Stimulated activated CD8-positive, alpha-beta memory T cell treated with anti-CD3 and anti-CD28 coated beads, Interleukin-15, amount 100 ng/mL, for 4 hours (primary cell): ENCODE measurements at regions not wholly inside any gene's neighbourhood (a gene's known extent, or its start where the extent isn't known, plus 50 kb on each side); places are given as distances from the start of the nearest gene placed in this dataset.

Source experiments
- DNase-seq, 2 donors: peaks; one replicate each; pipeline ENCODE4 v3.0.0-alpha.2; 2020; ENCODE audit warnings: low read depth in 2 of 2

DNA sequence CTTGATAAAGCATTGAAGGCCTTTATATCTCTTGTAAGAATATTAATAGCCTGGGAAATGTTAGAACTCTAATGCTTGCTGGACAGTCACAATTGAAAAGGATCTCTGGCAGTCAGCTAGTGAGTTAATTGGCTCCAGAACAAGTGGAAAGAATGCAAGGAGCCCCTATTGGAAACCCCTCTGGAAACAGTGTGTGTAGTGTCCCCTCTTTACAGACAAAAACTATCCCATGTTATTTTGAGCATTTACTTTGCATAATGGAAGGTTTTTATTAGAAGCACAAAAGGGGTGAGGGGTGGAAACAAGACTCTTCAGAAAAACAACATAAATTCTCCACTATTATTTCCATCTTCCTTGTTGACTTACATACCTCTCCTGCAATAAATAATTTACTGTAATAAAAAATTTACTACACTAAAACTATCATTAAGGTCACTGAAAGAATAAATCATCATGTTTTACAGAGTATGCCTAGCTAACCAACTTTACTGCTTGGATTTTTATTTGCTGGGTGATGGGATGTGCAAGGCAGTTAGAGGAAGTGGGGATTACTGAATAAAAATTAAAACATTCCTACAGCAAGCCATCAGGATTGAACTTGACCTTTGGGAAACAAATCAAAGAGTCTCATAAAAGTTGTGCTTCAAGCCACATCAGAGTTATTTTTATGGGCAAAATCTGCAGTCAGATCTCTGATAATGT lies 610.4 kb downstream of the TBC1D4 start:
- no peak for DNase-seq

DNA sequence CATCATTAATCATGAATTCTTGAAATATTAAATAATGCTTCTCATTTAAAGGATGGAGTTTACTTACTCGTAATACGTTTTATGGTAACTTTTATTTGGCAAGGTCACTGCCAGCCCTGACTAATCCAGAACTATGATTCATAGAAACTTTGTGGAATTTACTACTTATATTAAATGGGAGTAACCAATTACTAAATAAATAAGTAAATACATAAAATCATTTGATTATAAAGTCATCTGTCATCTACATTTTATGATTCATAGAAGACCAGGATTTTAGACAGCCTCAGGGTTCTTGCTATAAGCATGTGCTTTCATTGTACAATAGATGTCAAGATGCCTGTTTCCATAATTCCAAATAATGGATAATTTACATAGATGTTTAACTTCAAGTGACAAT lies 611.1 kb downstream of the TBC1D4 start:
- no peak for DNase-seq

DNA sequence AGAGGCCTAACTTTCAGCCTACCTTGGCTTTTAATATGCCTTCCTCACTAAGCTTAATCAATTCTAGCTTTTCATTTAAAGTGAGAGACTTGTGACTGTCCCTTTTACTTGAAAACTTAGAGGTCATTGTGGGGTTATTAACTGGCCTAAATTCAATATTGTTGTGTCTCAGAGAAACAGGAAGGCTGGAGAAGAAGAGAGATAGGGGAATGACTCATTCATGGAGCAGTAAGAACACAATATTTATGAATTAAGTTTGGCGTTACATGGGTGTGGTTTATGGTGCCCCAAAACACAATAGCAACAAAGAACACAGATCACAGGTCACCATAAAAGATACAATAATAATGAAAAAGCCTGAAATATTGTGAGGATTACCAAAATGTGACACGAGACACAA lies 612.1 kb downstream of the TBC1D4 start:
- no peak for DNase-seq

DNA sequence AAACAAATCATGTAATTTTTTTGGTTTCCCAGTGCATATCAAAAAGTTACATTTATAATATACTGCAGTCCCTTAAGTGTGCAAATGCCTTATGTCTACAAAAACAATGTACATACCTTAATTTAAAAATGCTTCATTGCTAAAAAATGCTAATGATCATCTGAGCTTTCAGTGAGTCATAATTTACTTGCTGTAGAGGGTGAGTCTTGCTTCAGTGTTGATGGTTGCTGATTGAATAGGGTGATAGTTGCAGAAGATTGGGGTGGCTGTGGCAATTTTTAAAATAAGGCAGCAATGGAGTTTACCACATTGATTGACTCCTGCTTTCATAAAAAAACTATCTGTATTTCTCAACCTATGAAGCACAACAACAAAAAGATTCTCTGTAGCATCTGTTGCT lies 613.9 kb downstream of the TBC1D4 start:
- DNase-seq = no peak

DNA sequence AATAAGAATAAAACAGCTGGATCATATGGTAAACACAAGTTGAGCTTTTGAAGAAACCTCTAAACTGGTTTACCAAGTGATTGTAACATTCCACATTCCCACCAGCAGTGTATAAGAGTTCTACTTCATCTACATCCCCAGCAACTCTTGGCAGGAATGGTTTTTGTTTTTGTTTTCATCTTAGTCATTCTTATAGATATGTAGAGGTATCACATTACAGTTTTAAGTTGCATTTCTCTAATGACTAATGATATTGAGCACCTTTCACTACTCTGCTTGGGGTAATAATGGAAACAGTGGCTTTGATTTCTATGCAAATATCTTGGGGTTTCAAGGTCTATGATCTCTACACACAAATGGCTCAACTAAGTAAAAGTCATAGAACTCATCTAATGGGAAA lies 614.5 kb downstream of the TBC1D4 start:
- DNase-seq = no peak

DNA sequence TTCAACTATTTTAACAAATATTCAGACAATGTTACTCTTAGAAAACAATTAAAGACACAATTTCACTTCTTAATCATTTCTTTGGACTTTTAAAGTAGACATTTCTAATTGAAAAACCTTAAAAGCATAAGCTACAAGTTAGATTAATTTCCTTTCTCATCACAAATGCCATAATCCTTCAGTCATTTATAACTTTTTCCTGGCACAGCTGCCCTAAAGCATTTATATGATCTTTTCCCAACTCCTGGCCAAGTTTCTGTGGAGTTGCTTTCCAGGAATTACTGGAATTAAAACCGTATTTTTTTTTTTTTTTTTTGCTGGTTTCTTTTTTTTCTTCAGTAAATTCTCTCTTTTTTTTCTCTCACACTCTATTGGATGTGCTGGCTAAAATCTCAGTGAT lies 615.9 kb downstream of the TBC1D4 start:
- DNase-seq = no peak

DNA sequence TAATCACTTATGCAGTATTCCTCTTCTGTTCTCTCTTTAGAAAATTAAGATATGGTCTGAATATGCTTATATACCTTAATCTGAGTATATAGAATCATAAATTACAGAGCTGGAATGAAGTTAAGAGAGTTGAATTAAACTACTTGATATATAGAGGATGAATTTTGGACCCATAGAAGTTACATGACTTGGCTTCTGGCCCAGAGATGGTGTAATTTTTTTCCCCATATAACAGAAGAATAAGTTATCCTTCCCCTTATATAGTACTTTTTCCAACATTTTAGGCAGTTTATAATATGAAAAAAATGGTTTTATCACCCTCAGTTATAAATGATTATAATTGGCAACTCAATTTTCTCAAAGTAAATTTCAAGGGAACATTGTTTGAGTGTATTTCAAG lies 616.3 kb downstream of the TBC1D4 start:
- no peak for DNase-seq

DNA sequence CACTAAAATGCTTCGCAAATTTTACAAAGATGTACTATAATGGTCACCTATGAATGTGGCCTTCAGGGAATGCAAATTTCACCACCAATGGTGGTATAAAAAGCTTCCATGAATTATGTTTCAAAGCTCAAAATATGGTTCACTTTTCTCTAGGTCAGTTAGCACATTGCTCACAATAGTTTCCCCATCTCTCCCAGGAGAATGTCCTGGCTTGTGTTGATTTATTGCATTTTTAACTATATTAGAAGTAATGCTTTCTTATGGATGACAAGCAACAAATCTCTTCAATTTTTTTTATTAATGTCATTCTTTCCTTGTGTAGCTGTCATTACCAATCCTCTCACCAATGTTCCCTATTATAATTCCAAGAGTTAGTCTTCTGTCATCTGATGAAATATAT lies 621.2 kb downstream of the TBC1D4 start:
- no peak for DNase-seq

DNA sequence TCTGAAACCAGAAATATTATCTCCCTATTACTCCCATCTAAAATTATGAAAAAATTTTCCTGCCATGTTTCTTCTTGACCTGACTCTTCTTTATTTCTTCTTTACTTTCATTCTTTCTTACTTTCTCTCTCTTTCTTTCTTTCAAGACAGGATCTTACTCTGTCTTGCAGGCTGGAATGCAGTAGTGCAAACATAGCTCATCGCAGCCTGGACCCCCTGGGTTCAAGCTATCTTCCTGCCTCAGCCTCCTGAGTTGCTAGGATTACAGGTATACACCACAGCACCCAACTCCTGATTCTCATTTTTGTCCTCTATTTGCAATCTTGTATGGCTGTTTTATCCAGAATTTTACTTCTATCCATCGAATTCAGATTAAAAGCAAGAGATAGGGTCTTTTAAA lies 631.1 kb downstream of the TBC1D4 start:
- DNase-seq = no peak

DNA sequence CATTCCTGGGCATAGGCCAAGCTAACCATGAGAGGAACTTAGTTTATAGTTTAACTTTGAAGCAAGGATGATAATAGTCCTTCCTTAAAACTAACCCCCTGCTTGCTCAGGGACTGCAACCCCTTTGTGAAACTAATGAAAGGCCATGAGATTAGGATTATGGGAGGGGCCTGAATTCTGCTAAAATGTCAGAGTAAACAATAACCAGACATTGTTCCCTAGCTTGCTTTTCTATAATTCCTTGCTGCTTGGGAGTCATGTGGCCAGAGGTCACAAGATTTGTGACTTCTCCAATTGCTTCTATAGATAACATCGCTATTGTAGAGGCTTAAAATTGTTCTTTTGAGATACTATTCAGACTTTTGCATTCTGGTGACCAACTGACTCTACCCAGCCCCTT lies 634.0 kb downstream of the TBC1D4 start:
- DNase-seq = no peak

DNA sequence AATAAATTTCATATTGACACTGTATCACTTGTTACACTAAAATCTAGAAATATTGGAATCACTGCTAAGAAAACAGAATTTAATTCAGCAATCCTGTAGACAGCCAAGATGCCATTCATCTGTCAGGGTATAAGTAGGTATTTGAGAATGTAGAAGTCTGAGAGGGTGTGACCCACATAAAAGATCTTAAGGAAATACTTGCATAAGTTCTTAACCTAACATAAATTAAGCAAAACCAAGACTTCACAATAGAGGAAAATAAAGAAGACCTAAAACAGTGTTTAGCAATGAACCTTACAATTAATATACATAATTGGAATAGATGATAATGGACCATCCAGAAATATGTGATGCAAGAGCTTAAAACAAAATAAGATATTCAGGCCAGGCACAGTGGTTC lies 636.2 kb downstream of the TBC1D4 start:
- DNase-seq = no peak

DNA sequence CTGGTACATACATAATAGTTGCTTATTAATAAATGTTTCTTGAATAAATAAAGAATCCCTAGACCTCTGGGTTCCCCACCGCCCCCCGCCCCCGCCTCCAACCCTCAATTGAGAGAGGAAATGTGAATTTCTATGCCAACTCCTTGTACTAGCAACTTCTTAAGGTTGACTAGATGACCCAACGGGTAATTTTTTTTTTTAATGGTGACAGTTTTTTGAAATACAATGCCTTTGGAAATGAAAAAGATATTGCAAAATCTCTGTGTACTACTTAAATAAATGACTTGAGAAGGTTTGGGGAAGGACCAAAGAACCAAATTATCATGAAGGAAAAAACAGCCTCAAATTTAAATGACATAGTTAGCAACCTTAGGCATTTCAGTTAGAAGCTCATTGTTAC lies 640.3 kb downstream of the TBC1D4 start:
- no peak for DNase-seq

DNA sequence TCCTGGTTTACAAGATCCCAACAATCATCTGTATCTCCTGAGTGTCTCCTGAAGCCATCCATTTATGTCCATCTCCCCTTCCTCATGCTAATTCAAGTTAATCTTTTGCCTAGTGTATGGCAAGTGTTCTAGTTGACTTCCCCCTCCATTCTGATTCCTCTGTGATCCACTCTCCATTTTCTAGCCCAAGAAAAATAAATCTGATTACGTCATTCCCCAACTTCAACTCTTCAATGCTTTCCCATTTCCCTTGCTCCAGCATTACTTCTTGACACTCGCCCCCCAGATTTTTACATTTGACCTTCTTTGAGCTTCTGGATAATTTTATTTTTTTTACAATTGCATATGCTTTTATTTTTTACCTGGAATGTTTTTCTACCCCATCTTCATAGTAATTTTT lies 640.8 kb downstream of the TBC1D4 start:
- no peak for DNase-seq

DNA sequence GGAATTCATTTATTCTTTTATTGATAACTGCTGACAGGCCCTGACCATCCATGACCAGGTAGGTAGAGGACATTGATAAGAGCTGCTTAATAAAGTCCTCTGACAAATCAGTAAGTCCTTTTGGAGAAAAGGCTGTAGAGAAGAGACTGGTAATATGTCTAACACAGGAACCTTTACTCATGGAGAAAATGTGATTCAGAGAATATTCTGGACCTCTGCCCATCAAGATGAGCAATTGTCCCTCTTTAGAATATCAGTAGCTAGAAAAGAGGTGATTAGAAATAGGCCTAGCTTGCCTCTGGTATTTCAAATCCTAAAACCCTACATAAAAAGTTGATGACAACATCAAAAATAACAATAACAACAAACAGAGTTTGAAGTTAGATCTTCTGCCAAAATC lies 642.3 kb downstream of the TBC1D4 start:
- no peak for DNase-seq

DNA sequence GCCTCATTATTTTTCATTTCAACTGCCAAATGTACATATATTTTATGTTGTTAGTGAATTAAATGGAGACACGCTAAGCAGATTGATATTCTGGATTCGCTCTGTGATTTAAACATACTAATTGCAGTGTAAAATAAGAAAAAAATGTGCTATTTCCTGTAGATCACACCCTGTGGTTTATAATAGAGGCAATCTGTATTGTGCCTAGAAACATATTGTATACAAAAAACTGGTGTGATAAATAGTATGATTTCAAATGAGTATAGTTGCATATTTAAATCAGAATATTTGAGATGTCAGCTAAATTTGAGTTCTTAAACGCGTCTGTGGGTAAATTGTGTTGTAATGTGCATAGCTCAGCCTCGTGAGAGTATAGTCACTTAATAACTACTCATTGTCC lies 643.9 kb downstream of the TBC1D4 start:
- DNase-seq = no peak

DNA sequence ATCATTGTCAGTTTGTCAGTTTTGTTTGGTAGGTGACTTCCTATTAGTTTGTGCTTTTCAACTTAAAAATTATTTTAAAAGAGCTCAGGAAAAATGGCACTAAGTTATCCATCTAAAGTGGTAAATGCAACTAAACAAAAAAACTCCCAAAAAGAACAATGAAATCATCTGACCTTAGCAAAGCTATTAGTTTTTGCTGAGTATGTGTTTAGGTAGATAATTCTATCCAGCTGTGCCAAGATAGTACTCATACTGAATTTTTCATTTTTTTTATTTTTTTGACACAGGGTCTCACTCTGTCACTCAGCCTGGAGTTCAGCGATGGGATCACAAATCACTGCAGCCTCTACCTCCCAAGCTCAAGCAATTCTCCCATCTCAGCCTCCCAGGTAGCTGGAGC lies 645.3 kb downstream of the TBC1D4 start:
- no peak for DNase-seq

DNA sequence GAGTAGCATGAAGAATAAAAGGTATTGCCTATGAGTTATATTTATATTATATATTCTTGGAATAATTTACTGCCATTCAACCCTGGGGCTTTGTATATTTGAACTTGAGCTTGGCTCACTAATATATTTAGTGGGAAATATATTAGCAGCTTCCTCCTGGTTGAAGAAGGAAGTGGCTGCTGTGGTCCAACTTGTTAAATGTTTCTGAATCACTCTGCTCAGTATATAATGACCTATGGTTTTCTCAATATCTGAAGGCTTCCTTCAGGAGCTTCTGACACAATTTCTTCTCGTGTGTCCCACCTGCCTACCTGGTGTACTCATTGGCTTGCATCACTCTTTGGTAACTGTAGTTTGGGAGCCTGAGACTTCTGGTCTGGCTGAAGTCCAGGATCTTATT lies 646.4 kb downstream of the TBC1D4 start:
- no peak for DNase-seq

DNA sequence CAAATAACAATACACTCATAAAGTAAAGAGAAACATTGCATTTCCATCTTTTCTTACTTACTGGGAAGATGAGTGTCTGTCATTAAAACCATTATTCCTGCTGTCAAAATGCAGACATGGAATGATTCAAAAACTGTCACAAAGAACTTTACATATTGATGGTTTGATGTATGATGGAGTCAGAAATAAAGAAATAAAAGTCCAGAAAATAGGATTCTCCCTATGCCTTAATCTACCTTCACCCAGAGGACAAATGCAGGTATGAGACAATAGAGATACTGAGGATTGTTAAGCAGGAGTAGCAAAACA lies 656.1 kb downstream of the TBC1D4 start:
- DNase-seq = no peak

DNA sequence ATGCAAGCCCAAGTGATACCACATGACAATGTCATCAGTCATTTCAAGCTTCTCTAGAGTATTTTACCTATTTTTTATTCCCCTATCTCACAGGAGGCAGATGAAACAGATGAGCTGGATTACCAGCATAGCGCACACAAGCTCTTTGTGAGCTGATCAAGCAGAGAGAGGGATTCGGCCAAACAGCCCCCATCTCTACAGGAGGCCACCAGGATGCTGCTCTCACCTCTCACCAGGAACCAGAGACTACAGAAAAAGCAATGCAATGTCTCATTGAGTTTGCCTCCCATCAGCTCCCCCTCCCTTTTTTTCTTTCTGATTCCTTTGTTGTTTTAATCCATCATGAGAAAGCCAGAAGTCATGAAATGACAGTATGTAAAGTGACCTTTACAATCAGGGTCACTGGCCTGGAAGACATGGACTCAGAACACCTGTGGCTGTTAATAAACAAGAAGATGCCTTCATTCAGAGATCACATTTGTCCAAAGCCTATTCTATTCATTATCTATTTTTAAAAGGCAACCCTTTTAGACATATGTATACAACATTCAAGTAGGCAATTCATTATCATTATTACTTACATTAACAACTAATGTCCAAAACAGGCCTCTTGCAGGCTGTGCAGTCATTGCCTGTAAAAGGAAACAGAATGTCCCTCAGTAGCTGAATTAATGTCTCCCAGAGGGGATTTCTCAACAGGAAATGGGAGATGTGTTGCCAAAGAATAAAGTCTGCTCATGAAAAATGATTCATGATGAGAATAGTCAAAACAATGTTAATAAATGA lies 656.6 kb downstream of the TBC1D4 start:
- no peak for DNase-seq

DNA sequence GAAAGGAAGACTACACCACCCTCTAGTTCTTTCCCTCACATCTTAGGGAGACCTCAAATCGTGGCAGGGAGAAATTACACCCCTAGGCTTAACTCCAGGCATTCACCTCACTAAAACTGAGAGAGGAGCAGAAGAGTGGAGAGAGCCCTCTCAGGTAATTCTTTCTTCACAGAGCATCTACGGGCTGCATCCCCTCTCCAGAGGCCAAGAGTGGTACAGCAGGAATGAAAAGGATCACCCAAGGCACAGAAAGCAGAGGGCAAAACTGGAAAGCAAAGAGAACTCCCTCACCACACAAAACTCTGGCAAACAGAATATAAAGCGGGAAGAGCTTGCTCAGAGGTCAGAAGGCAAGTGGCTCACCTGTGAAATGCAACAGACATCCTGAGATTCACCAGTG lies 661.2 kb downstream of the TBC1D4 start:
- no peak for DNase-seq

DNA sequence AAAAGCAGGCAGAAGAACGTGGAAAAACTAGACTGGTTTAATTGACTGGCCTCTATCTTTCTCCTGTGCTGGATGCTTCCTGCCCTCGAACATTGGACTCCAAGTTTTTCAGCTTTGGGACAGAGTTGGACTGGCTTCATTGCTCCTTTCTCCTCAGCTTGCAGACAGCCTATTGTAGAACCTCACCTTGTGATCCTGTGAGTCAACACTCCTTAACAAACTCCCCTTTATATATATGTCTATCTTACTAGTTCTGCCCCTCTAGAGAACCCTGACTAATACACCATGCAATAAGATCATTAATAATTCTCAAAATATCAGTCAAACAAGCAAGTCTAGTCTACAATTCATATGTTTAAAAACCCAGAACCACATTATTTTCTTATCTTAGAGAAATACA lies 662.4 kb downstream of the TBC1D4 start:
- no peak for DNase-seq

DNA sequence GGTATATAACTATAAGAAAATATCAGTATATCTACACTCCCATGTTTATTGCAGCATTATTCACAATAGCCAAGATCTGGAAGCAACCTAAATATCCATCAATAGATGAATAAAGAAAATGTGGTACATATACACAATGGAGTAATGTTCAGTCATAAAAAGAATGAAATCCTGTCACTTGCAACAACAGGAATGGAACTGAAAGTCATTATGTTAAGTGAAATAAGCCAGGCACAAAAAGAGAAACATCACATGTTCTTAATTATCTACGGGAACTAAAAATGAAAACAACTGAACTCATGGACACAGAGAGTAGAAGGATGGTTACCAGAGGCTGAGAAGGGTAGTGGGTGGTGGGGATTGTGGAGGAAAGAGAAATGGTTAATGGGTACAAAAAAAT lies 665.2 kb downstream of the TBC1D4 start:
- DNase-seq = no peak

DNA sequence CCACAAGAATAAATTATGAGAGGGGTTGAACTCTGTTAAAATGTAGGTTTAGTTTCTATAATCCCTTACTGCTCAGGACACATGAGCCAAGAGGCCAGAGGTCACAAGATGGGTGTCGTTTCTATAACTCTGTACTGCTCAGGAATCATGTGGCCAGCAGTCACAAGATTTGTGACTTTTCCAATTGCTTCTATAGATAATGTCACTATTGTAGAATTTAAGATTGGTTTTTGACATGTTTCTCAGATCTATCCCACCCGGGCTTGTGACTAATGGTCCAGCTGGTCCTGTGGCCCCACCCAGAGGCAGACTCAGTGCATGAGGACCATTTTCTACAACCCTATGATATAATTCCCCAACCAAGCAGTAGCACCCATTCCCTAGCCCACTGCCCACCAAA lies 662.0 kb upstream of the KLF12 start:
- DNase-seq = no peak

DNA sequence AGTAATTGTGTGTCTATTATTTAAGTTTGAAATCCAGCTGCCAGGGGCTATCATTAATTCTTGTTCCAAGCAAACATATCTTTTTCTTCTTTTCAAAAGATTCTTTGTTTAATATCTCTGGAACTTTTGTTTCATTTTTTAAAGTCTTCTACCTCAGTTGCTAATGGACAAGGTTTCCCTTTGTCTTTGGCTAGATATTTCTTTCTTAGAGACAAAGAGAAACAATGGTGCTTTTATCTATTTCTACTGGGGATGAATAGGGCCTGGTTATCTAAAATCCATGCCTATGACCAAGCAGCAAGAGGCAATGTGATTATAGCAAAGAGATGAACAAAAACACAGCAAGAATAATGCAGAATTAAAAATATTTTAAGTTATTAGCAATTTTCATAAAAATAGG lies 661.3 kb upstream of the KLF12 start:
- no peak for DNase-seq
